ENCODE measurements at regions not wholly inside any gene's neighbourhood (a gene's known extent, or its start where the extent isn't known, plus 50 kb on each side); places are given as distances from the start of the nearest gene placed in this dataset.
"Not testable (repeated sequence)": the region's sequence is repeated elsewhere in the genome, so short reads cannot be mapped to it uniquely, and the experiment has no call there.

DNA sequence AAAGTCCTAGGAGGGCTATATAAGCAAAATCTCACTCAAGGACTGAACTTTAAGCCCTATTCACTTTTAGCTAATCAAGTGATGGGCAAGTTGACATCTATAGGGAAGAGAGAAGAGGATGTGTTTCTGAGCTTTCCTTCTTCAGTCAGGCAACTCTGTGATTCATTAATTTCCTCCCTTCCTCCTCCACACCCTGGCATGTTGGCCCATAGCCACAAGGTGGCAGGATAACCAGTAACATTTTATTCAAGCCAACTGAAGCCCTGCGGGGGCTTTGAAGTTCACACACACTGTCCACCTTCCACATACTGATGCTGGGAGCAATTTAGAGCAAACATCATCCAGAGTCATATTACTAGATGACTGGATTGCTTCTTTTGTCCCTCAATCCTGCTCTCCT, 111.9 kb upstream of the POTEB2 start:
- FAIRE-seq; H4K20me1 ChIP-seq (replicated peaks; ENCODE audit: control insufficient read depth, extremely low read depth, insufficient read depth, low read length); H3K79me2 ChIP-seq (ENCODE audit: control insufficient read depth, insufficient read depth, low read length); H3K4me3 ChIP-seq (replicated peaks in 1 of 3; ENCODE audit: insufficient read depth in 1 of 3, low read depth in 1 of 3, low read length in 3 of 3); H2AFZ ChIP-seq (ENCODE audit: low read depth, low read length); H3K27me3 ChIP-seq (ENCODE audit: control insufficient read depth in 2 of 2, insufficient read depth in 2 of 2, low read length in 2 of 2); POLR2A ChIA-PET; H3K36me3 ChIP-seq (ENCODE audit: control insufficient read depth in 2 of 2, extremely low read depth in 1 of 2, insufficient read depth in 2 of 2, low read length in 2 of 2); H3K9me3 ChIP-seq (replicated peaks; ENCODE audit: control insufficient read depth, insufficient read depth, low read length); H3K9ac ChIP-seq (replicated peaks; ENCODE audit: extremely low read depth, insufficient read depth, low read length); intact Hi-C loops (cut with micrococcal nuclease); DNase-seq (ENCODE audit: low read depth, low spot score); H3K9me1 ChIP-seq (replicated peaks; ENCODE audit: control insufficient read depth, extremely low read depth, insufficient read depth, low read length); H3K4me2 ChIP-seq (ENCODE audit: insufficient read depth, low read length); CTCF ChIA-PET; dilution Hi-C loops (cut with MboI; ENCODE audit: extremely low pct_ligation_motif_present, low sequenced_read_pairs); BruUV-seq (replicated peaks); H3K27ac ChIP-seq (ENCODE audit: insufficient read depth, low read depth, low read length); H3K4me1 ChIP-seq (ENCODE audit: control insufficient read depth, extremely low read depth, insufficient read depth, low read length): not testable (repeated sequence)

GRCh38 chr15:20972762-20973161, 106.6 kb upstream of the POTEB2 start:
- intact Hi-C loops (cut with micrococcal nuclease); dilution Hi-C loops (cut with MboI; ENCODE audit: extremely low pct_ligation_motif_present, low sequenced_read_pairs); H3K4me3 ChIP-seq (replicated peaks in 1 of 3; ENCODE audit: insufficient read depth in 1 of 3, low read depth in 1 of 3, low read length in 3 of 3); H3K36me3 ChIP-seq (ENCODE audit: control insufficient read depth in 2 of 2, extremely low read depth in 1 of 2, insufficient read depth in 2 of 2, low read length in 2 of 2); H3K9me3 ChIP-seq (replicated peaks; ENCODE audit: control insufficient read depth, insufficient read depth, low read length); BruUV-seq (replicated peaks); H3K4me1 ChIP-seq (ENCODE audit: control insufficient read depth, extremely low read depth, insufficient read depth, low read length); H2AFZ ChIP-seq (ENCODE audit: low read depth, low read length); POLR2A ChIA-PET; CTCF ChIA-PET; H3K4me2 ChIP-seq (ENCODE audit: insufficient read depth, low read length); H3K9ac ChIP-seq (replicated peaks; ENCODE audit: extremely low read depth, insufficient read depth, low read length); H4K20me1 ChIP-seq (replicated peaks; ENCODE audit: control insufficient read depth, extremely low read depth, insufficient read depth, low read length); FAIRE-seq; H3K79me2 ChIP-seq (ENCODE audit: control insufficient read depth, insufficient read depth, low read length); H3K27me3 ChIP-seq (ENCODE audit: control insufficient read depth in 2 of 2, insufficient read depth in 2 of 2, low read length in 2 of 2); DNase-seq (ENCODE audit: low read depth, low spot score); H3K27ac ChIP-seq (ENCODE audit: insufficient read depth, low read depth, low read length); H3K9me1 ChIP-seq (replicated peaks; ENCODE audit: control insufficient read depth, extremely low read depth, insufficient read depth, low read length): not testable (repeated sequence)

- H3K9ac ChIP-seq (replicated peaks; ENCODE audit: extremely low read depth, insufficient read depth, low read length); POLR2A ChIA-PET: not testable (repeated sequence)
Measured at GRCh38 chr15:20959299-20959698, 93.2 kb upstream of the POTEB2 start.

DNA sequence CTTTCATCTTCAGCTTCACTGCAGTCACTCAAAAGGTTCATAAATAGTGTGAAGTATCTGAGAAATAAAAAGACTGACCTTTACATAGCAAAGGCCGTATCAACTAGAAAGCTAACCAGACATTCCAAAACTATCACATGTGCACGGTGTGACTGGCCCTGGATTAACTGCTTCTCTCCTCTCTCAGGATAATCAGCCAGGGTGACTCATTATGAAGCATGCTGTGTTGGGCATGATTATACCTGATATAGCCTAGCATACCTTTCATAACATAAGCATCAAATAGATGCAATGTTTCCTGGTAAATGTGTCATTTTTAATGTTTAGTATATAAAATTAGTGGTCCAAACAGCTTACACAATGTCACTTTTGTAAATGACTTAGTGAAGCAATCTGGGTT, 63.2 kb upstream of the POTEB2 start:
- H3K9me1 ChIP-seq (replicated peaks; ENCODE audit: control insufficient read depth, extremely low read depth, insufficient read depth, low read length); H3K27ac ChIP-seq (ENCODE audit: insufficient read depth, low read depth, low read length); H3K27me3 ChIP-seq (ENCODE audit: control insufficient read depth in 2 of 2, insufficient read depth in 2 of 2, low read length in 2 of 2); FAIRE-seq; intact Hi-C loops (cut with micrococcal nuclease); H3K9me3 ChIP-seq (replicated peaks; ENCODE audit: control insufficient read depth, insufficient read depth, low read length); H2AFZ ChIP-seq (ENCODE audit: low read depth, low read length); CTCF ChIA-PET; H3K4me2 ChIP-seq (ENCODE audit: insufficient read depth, low read length); H3K79me2 ChIP-seq (ENCODE audit: control insufficient read depth, insufficient read depth, low read length); dilution Hi-C loops (cut with MboI; ENCODE audit: extremely low pct_ligation_motif_present, low sequenced_read_pairs); H3K36me3 ChIP-seq (ENCODE audit: control insufficient read depth in 2 of 2, extremely low read depth in 1 of 2, insufficient read depth in 2 of 2, low read length in 2 of 2); H3K4me1 ChIP-seq (ENCODE audit: control insufficient read depth, extremely low read depth, insufficient read depth, low read length); BruUV-seq (replicated peaks); DNase-seq (ENCODE audit: low read depth, low spot score); H3K9ac ChIP-seq (replicated peaks; ENCODE audit: extremely low read depth, insufficient read depth, low read length); H3K4me3 ChIP-seq (replicated peaks in 1 of 3; ENCODE audit: insufficient read depth in 1 of 3, low read depth in 1 of 3, low read length in 3 of 3); POLR2A ChIA-PET; H4K20me1 ChIP-seq (replicated peaks; ENCODE audit: control insufficient read depth, extremely low read depth, insufficient read depth, low read length): not testable (repeated sequence)

More at GRCh38 chr15:20959299-20959698, 93.2 kb upstream of the POTEB2 start:
- FAIRE-seq; BruUV-seq (replicated peaks); H3K9me3 ChIP-seq (replicated peaks; ENCODE audit: control insufficient read depth, insufficient read depth, low read length); H4K20me1 ChIP-seq (replicated peaks; ENCODE audit: control insufficient read depth, extremely low read depth, insufficient read depth, low read length); CTCF ChIA-PET; intact Hi-C loops (cut with micrococcal nuclease); H3K4me1 ChIP-seq (ENCODE audit: control insufficient read depth, extremely low read depth, insufficient read depth, low read length); DNase-seq (ENCODE audit: low read depth, low spot score); H3K36me3 ChIP-seq (ENCODE audit: control insufficient read depth in 2 of 2, extremely low read depth in 1 of 2, insufficient read depth in 2 of 2, low read length in 2 of 2); H3K79me2 ChIP-seq (ENCODE audit: control insufficient read depth, insufficient read depth, low read length); H3K4me3 ChIP-seq (replicated peaks in 1 of 3; ENCODE audit: insufficient read depth in 1 of 3, low read depth in 1 of 3, low read length in 3 of 3); H2AFZ ChIP-seq (ENCODE audit: low read depth, low read length); H3K4me2 ChIP-seq (ENCODE audit: insufficient read depth, low read length); H3K9me1 ChIP-seq (replicated peaks; ENCODE audit: control insufficient read depth, extremely low read depth, insufficient read depth, low read length); H3K27me3 ChIP-seq (ENCODE audit: control insufficient read depth in 2 of 2, insufficient read depth in 2 of 2, low read length in 2 of 2); dilution Hi-C loops (cut with MboI; ENCODE audit: extremely low pct_ligation_motif_present, low sequenced_read_pairs); H3K27ac ChIP-seq (ENCODE audit: insufficient read depth, low read depth, low read length): not testable (repeated sequence)

Data from endothelial cell of umbilical vein (primary cell).